Posterior cingulate gyrus (tissue), 11 donors: ENCODE measurements at regions not wholly inside any gene's neighbourhood (a gene's known extent, or its start where the extent isn't known, plus 50 kb on each side); places are given as distances from the start of the nearest gene placed in this dataset.

Source experiments
- DNase-seq, 10 donors: peaks; one replicate each; pipeline versions ENCODE4 v3.0.0 to v3.0.0-alpha.2; 2020 to 2021; ENCODE audit warnings: mixed read lengths in 3 of 10
- intact Hi-C: fragments of 100-400 bp; cut with DNase I; formaldehyde crosslinking; loops from one replicate; pipeline ENCODE4 v1.15.1; 2023

GRCh38 chr20:10946124-10946880 is 272.5 kb upstream of the JAG1 start:
- intact Hi-C loops: no loop called here
- no peak for DNase-seq

GRCh38 chr20:10947726-10948125 is 273.9 kb upstream of the JAG1 start:
- intact Hi-C loops: no loop called here
- no peak for DNase-seq

GRCh38 chr20:10949930-10950783 is 276.4 kb upstream of the JAG1 start:
- intact Hi-C loops: no loop called here
- DNase-seq: no peak

GRCh38 chr20:10951216-10951615 is 277.4 kb upstream of the JAG1 start:
- intact Hi-C loops: no loop called here
- no peak for DNase-seq

GRCh38 chr20:10951904-10952303 is 278.1 kb upstream of the JAG1 start:
- intact Hi-C loops: no loop called here
- DNase-seq: no peak

- no peak for DNase-seq
- intact Hi-C loops: no loop called here
Observed at GRCh38 chr20:10953437-10953836, 279.6 kb upstream of the JAG1 start.

- DNase-seq: no peak
- intact Hi-C loops: no loop called here
Observed at GRCh38 chr20:10954137-10954840, 280.5 kb upstream of the JAG1 start.

- intact Hi-C loops: no loop called here
- DNase-seq: no peak
Observed at GRCh38 chr20:10954908-10955580, 281.2 kb upstream of the JAG1 start.

- no peak for DNase-seq
- intact Hi-C loops: no loop called here
Observed at GRCh38 chr20:10958279-10958678, 284.5 kb upstream of the JAG1 start.

GRCh38 chr20:10960416-10960815 is 286.6 kb upstream of the JAG1 start:
- intact Hi-C loops: no loop called here
- DNase-seq: no peak

- intact Hi-C loops: no loop called here
- DNase-seq: no peak
Observed at GRCh38 chr20:10961651-10962288, 288.0 kb upstream of the JAG1 start.

- DNase-seq: no peak
- intact Hi-C loops: no loop called here
Observed at GRCh38 chr20:10962937-10963336, 289.1 kb upstream of the JAG1 start.

- intact Hi-C loops: no loop called here
- no peak for DNase-seq
Observed at GRCh38 chr20:10963717-10964266, 290.0 kb upstream of the JAG1 start.

GRCh38 chr20:10965936-10966470 is 292.2 kb upstream of the JAG1 start:
- intact Hi-C loops: no loop called here
- DNase-seq: no peak

- intact Hi-C loops: no loop called here
- DNase-seq: no peak
Observed at GRCh38 chr20:10970109-10970508, 296.3 kb upstream of the JAG1 start.

- no peak for DNase-seq
- intact Hi-C loops: no loop called here
Observed at GRCh38 chr20:10971096-10971495, 297.3 kb upstream of the JAG1 start.

GRCh38 chr20:10972219-10972860 is 298.5 kb upstream of the JAG1 start:
- intact Hi-C loops: no loop called here
- no peak for DNase-seq

- no peak for DNase-seq
- intact Hi-C loops: no loop called here
Observed at GRCh38 chr20:10976051-10976450, 302.3 kb upstream of the JAG1 start.

GRCh38 chr20:10978019-10978702 is 304.4 kb upstream of the JAG1 start:
- intact Hi-C loops: no loop called here
- DNase-seq: no peak
